GM13977 (cell line): ENCODE measurements at regions not wholly inside any gene's neighbourhood (a gene's known extent, or its start where the extent isn't known, plus 50 kb on each side); places are given as distances from the start of the nearest gene placed in this dataset.
"Not testable (repeated sequence)": the region's sequence is repeated elsewhere in the genome, so short reads cannot be mapped to it uniquely, and the experiment has no call there.

Source experiments
- DNase-seq: peaks from one replicate; pipeline ENCODE4 v3.0.0; 2012; ENCODE audit warnings: low spot score
- in situ Hi-C: fragments of 300-500 bp; cut with MboI; formaldehyde crosslinking; loops from one replicate; pipeline ENCODE4 v1.12.0; 2022; ENCODE audit warnings: low sequenced_read_pairs, low pct_unique_long_range_greater_than_20kb, mixed read lengths, inconsistent platforms; ENCODE audit not compliant: unreplicated experiment
- TF ChIP-seq, protein P1 (sequence below): IDR thresholded peaks from 2 replicates; pipeline ENCODE4 v1.5.1; 2012; ENCODE audit warnings: mild to moderate bottlenecking, control low read depth; ENCODE audit not compliant: insufficient read depth; ENCODE audit errors: extremely low read depth, missing control alignments

DNA sequence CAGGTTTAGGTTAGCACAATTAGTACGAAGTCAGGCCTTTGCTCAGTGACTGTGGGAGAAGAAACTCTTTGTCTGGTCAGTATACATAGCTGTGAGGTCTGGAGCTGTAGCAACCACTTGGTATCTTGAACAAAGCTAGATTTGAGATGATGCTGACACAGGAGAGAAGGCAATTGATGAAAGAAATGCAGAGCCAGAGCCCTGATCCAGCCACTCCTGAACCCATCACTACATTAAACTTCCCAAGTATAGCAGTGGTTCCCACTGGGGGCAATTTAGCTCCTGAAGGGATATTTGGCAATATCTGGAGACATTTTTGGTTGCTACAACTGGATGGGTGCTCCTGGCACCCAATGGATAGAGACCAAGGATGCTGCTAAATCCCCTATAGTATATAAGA is 143.9 kb upstream of the SPRED2 start:
- in situ Hi-C loops = no loop called here
- DNase-seq = no peak
- TF ChIP-seq, protein P1, sequence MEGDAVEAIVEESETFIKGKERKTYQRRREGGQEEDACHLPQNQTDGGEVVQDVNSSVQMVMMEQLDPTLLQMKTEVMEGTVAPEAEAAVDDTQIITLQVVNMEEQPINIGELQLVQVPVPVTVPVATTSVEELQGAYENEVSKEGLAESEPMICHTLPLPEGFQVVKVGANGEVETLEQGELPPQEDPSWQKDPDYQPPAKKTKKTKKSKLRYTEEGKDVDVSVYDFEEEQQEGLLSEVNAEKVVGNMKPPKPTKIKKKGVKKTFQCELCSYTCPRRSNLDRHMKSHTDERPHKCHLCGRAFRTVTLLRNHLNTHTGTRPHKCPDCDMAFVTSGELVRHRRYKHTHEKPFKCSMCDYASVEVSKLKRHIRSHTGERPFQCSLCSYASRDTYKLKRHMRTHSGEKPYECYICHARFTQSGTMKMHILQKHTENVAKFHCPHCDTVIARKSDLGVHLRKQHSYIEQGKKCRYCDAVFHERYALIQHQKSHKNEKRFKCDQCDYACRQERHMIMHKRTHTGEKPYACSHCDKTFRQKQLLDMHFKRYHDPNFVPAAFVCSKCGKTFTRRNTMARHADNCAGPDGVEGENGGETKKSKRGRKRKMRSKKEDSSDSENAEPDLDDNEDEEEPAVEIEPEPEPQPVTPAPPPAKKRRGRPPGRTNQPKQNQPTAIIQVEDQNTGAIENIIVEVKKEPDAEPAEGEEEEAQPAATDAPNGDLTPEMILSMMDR = no peak

DNA sequence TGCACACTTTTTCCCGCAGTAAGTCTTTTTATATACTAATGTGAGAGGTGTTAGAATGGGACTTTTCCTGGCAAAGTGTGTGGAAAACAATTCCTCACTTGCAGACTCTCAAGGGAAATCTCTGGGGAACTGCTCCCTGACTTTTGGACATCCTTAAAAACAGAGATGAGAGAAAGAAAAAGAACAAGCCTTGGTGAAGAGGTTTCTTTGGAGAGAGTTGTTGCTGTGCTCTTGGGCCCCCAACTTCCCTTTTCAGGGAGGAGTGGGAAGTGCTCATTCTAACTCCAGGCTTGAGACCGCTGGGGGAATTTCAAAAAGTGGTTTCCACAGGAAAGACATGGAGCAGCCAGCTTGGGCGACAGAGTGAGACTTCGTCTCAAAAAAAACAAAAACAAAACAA is 142.6 kb upstream of the SPRED2 start:
- in situ Hi-C loops = no loop called here
- DNase-seq = no peak
- TF ChIP-seq, protein P1 = no peak

DNA sequence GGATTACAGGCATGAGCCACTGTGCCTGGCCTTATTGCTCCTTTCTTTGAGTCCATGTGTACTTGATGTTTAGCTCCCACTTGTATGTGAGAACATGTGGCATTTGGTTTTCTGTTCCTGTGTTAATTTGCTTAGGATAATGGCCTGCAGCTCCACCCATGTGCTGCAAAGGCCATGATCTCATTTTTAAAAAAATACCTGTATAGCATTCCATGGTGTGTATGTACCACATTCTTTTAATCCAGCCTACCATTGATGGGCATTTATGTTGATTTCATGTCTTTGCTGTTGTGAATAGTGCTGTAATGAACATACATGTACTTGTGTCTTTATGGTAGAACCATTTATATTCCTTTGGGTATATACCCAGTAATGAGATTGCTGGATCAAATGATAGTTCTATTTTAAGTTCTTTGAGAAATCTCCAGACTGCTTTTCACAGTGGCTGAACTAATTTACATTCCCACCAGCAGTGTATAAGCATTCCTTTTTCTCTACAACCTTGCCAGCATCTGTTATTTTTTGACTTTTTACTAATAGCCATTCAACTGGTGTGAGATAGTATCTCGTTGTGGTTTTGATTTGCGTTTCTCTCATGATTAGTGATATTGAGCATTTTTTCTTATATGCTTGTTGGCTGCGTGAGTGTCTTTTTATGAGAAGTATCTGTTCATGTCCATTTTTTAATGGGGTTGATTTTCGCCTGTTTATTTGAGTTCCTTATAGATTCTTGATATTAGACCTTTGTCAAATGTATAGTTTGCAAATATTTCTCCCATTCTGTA is 136.4 kb upstream of the SPRED2 start:
- in situ Hi-C loops = loop anchor here (10.0 kb wide), 1 partner anchor 504 kb away; no protein-coding TSS in a partner anchor
- DNase-seq = not testable (repeated sequence)

DNA sequence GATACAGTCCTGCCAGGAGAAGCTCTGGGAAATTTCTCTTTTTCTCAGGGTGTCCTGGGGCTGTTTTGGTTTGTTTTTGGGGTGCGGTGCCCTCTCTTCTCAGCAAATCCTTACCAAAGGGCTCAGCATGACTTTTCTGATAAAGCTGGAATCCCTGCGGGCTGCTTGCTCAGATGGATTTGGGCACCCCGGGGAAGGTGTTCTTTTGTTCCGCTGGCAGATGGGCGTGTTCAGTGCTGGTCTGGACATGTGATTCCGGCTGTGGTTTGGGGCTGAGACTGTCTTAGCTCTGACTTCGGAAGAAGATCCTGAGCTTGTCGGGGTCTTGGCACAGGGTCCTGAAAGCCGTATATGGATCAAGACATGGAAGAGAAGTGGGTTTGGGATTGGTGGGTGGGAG is 134.2 kb upstream of the SPRED2 start:
- TF ChIP-seq, protein P1 = no peak
- no peak for DNase-seq
- in situ Hi-C loops = loop anchor here (10.0 kb wide), 1 partner anchor 502 kb away; no protein-coding TSS in a partner anchor

DNA sequence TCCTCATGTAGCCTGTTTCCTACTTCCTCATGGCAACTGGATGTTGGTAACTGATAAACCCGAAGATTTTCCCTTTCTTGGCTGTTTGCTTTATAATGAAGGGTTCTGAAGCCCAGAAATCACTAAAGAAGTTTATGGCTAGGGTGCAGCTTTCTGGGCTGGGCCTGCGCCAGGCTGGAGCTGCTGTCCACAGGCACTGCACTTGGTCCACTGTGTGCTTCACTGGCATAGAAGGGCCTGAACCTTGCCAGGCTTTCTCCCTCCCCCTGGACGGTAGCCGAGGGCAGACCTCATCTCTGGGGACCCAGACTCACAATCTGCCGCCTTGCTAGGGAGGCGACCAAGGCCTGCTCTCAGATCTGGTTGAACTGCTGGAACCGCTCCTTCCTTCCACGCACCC is 133.3 kb upstream of the SPRED2 start:
- TF ChIP-seq, protein P1 = no peak
- in situ Hi-C loops = loop anchor here (10.0 kb wide), 1 partner anchor 501 kb away; no protein-coding TSS in a partner anchor
- DNase-seq = no peak

DNA sequence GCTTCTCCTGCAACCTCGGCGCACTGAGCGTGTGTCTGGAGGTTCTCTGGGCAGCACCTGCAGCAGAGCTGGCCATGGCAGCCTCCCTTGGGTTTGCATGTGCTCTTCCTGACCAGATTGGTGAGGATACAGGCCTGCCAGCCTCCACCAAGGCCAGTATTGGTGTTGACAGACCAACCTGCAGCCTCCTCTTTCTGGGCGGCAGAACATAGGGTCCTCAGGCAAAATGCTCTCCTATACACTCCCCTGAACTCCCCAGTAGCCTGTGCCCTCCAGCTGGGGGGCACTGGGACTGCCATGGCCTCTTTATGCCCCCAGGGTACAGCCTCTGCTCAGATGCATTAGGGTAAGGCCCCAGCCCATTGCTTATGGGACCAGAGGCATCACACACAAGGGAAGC is 131.9 kb upstream of the SPRED2 start:
- in situ Hi-C loops = loop anchor here (10.0 kb wide), 1 partner anchor 499 kb away; no protein-coding TSS in a partner anchor
- TF ChIP-seq, protein P1 = no peak
- DNase-seq = no peak

DNA sequence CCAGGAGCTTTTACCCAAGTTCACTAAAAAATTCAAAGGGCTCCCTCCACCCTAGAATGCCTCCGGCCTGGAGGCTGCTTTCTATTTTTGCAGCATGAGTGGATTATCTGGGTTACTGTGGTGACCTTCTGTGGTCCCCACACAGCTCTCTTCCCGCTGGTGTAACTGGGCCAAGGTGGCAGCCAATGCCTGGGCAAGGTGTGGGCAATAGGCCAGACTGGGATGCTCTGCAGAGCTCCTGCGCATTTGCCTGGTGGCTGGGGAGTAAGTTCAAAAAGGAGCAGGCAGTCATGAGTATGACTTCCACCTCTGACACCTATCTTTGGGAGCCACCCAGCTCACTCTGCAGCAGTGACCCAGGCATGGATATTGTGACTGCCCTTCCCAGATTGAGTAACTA is 130.5 kb upstream of the SPRED2 start:
- in situ Hi-C loops = loop anchor here (10.0 kb wide), 1 partner anchor 498 kb away; no protein-coding TSS in a partner anchor
- DNase-seq = no peak
- TF ChIP-seq, protein P1 = no peak
